Stimulated activated naive B cell treated with anti-CD40 and anti-IgM and Interleukin-4, amounts not matched to agents 10 μg/mL and 1 μg/mL and 100 μg/mL, for 72 hours (primary cell): ENCODE measurements at regions not wholly inside any gene's neighbourhood (a gene's known extent, or its start where the extent isn't known, plus 50 kb on each side); places are given as distances from the start of the nearest gene placed in this dataset.
"Not testable (repeated sequence)": the region's sequence is repeated elsewhere in the genome, so short reads cannot be mapped to it uniquely, and the experiment has no call there.

Experiments used
- ATAC-seq, 2 donors: fragments of 150-1000 bp; cut with Tn5 transposase; replicated peaks; 2 replicates each; pipeline ENCODE4 v1.10.0; 2021; ENCODE audit warnings: moderate library complexity in 1 of 2
- DNase-seq: peaks from one replicate; pipeline ENCODE4 v3.0.0; 2021
- H3K27ac Mint-ChIP-seq: one replicate; pipeline ENCODE4 v1.8.0; 2022; ENCODE audit warnings: mild to moderate bottlenecking, mixed read lengths
- H3K27me3 Mint-ChIP-seq, 2 donors: one replicate each; pipeline ENCODE4 v1.8.0; 2022; ENCODE audit warnings: mixed read lengths in 2 of 2
- H3K36me3 Mint-ChIP-seq, 2 donors: one replicate each; pipeline ENCODE4 v1.8.0; 2022; ENCODE audit warnings: mixed read lengths in 2 of 2, mild to moderate bottlenecking in 1 of 2
- H3K4me1 Mint-ChIP-seq, 2 donors: one replicate each; pipeline ENCODE4 v1.8.0; 2022; ENCODE audit warnings: mixed read lengths in 2 of 2, mild to moderate bottlenecking in 1 of 2
- H3K4me3 Mint-ChIP-seq, 2 donors: one replicate each; pipeline ENCODE4 v1.8.0; 2022; ENCODE audit warnings: mild to moderate bottlenecking in 2 of 2, mixed read lengths in 2 of 2, moderate library complexity in 1 of 2
- H3K9me3 Mint-ChIP-seq, 2 donors: one replicate each; pipeline ENCODE4 v1.8.0; 2022; ENCODE audit warnings: mixed read lengths in 2 of 2, mild to moderate bottlenecking in 1 of 2

- no peaks in the 10 kb centered on the region for H3K9me3 Mint-ChIP-seq
- no peaks in the 10 kb centered on the region for H3K4me1 Mint-ChIP-seq
- no peak for DNase-seq
- ATAC-seq: no peak
- H3K27ac Mint-ChIP-seq: no peak overlapping the region
- H3K36me3 Mint-ChIP-seq: no peaks in the 10 kb centered on the region
- no peak overlapping the region for H3K4me3 Mint-ChIP-seq
- H3K27me3 Mint-ChIP-seq: no peaks in the 10 kb centered on the region
Measured at GRCh38 chr16:73107371-73107770, 59.4 kb upstream of the ZFHX3 start.

- H3K27ac Mint-ChIP-seq: no peak overlapping the region
- DNase-seq: no peak
- H3K27me3 Mint-ChIP-seq: peaks cover 0 to 6% of the 10 kb centered on the region in 2 donors
- H3K9me3 Mint-ChIP-seq: no peaks in the 10 kb centered on the region
- H3K4me3 Mint-ChIP-seq: no peak overlapping the region
- H3K4me1 Mint-ChIP-seq: no peaks in the 10 kb centered on the region
- no peak for ATAC-seq
- no peaks in the 10 kb centered on the region for H3K36me3 Mint-ChIP-seq
Measured at GRCh38 chr16:73106329-73107034, 58.6 kb upstream of the ZFHX3 start.

DNA sequence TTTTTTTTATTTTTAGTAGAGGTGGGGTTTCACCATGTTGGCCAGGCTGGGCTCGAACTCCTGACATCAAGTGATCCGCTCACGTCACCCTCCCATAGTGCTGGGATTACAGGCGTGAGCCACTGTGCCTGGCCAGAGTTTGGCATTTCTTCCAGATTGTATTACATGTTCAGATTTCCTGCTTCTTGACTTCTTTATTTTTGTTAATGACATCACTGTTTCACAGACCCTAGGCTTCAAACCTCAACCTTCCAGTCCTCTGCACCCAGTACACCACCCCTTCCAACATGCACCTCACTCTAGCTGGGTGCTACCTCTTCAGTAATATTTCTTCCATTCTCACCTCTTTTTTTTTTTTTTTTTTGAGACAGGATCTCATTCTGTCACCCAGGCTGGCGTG, 53.6 kb upstream of the ZFHX3 start:
- no peaks in the 10 kb centered on the region for H3K36me3 Mint-ChIP-seq
- H3K4me3 Mint-ChIP-seq: no peak overlapping the region
- ATAC-seq (no peak), DNase-seq (no peak)
- H3K9me3 Mint-ChIP-seq: no peaks in the 10 kb centered on the region
- H3K27me3 Mint-ChIP-seq: peaks cover 3 to 7% of the 10 kb centered on the region in 2 donors
- H3K27ac Mint-ChIP-seq: no peak overlapping the region
- no peaks in the 10 kb centered on the region for H3K4me1 Mint-ChIP-seq

DNA sequence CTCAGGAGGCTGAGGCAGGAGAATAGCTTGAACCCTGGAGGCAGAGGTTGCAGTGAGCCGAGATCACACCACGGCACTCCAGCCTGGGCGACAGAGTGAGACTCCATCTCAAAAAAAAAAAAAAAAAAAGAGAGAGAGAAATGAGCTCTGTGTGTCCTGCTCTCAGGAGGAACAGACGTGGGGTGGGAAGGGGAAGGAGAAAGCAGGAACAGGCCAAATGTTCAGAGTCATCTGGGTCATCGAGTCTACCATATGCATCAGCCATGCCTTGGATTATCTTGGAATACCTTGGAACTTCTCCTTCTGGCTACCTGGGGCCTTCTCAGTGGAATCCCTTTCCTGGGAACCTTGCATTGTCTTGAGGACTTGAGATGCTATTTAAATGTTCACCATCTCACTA, 51.7 kb upstream of the ZFHX3 start:
- H3K9me3 Mint-ChIP-seq, H3K4me1 Mint-ChIP-seq, H3K36me3 Mint-ChIP-seq, ATAC-seq, H3K27me3 Mint-ChIP-seq, H3K4me3 Mint-ChIP-seq, H3K27ac Mint-ChIP-seq, DNase-seq: not testable (repeated sequence)
